Body of pancreas (tissue), 4 donors: ENCODE measurements at regions not wholly inside any gene's neighbourhood (a gene's known extent, or its start where the extent isn't known, plus 50 kb on each side); places are given as distances from the start of the nearest gene placed in this dataset.

Source experiments
- ATAC-seq: fragments of 150-250 bp; one replicate; pipeline ENCODE4 v1.9.1; 2016
- DNase-seq, 4 donors: peaks; one replicate each; pipeline ENCODE4 v3.0.0-alpha.2; 2019
- H3K27ac ChIP-seq, 4 donors: fragments of 200-600 bp; sonication (generic); 1 replicate in 3 of 4; 2 replicates in 1 of 4; pipeline versions ENCODE4 v1.5.1 to v1.6.1; 2016 to 2019; ENCODE audit warnings: mild to moderate bottlenecking in 1 of 4, mixed read lengths in 1 of 4, moderate library complexity in 1 of 4
- H3K27me3 ChIP-seq, 2 donors: fragments of 200-600 bp; sonication (generic); one replicate each; pipeline ENCODE4 v1.6.0; 2016; ENCODE audit warnings: mild to moderate bottlenecking in 1 of 2
- H3K36me3 ChIP-seq, 2 donors: fragments of 200-600 bp; sonication (generic); replicated peaks in 1 of 2; 2 replicates each; pipeline ENCODE4 v1.5.1; 2016; ENCODE audit warnings: low read depth in 2 of 2; ENCODE audit not compliant: insufficient read depth in 1 of 2
- H3K4me1 ChIP-seq: fragments of 200-600 bp; sonication (generic); one replicate; pipeline ENCODE4 v1.6.0; 2016
- H3K4me3 ChIP-seq, 2 donors: fragments of 200-600 bp; sonication (generic); 1 replicate in 1 of 2; 2 replicates in 1 of 2; pipeline ENCODE4 v1.5.1; 2016 to 2019
- H3K9me3 ChIP-seq, 3 donors: fragments of 200-600 bp; sonication (generic); 1 replicate in 2 of 3; 2 replicates in 1 of 3; pipeline ENCODE4 v1.5.1; 2016
- POLR2A ChIP-seq, 3 donors: fragments of 450-650 bp; IDR thresholded peaks; one replicate each; pipeline ENCODE4 v1.6.1; 2016; ENCODE audit warnings: antibody characterized with exemption in 3 of 3, mild to moderate bottlenecking in 2 of 3
- WGBS, 2 donors: methylation state at CpG; one replicate each; pipeline ENCODE4 v1.1.5; 2017; 5-methylcytosine and 5-hydroxymethylcytosine counted together
- intact Hi-C: fragments of 100-400 bp; cut with DNase I; formaldehyde crosslinking; loops from one replicate; pipeline ENCODE4 v1.15.1; 2023
- TF ChIP-seq, protein P1 (sequence below), 7 experiments: fragments of 450-650 bp in 4 of 7; fragments of 200-600 bp in 3 of 7; sonication (generic) in 3 of 7; IDR thresholded peaks; one replicate each; pipeline ENCODE4 v1.5.1; 2016 to 2019; ENCODE audit warnings: antibody characterized with exemption in 7 of 7

- intact Hi-C loops = no loop called here
- no peaks in the 10 kb centered on the region for H3K36me3 ChIP-seq
- ATAC-seq = peak; percentile 59
These were observed 101.5 kb upstream of the SNX2 start for GRCh38 chr5:122673343-122673742.

DNA sequence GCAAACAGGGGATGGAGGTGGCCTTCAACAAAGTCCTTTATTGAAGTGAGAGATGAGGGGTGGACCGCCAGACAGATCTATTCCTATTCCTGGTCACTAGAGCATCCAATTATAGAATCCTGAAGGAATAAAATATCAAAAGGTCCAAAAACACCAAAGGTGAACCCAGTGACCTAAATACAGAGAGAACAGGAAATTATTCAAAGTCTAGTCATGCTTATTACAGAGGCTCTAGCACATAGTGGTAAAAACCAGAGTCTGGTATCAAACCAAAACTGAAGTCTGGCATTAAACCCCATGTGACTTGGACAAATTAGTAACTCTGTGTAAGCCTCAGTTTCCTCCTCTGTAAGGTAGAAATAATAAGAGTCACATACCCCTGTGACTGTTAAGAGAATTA lies 100.5 kb upstream of the SNX2 start:
- 74 to 89% methylated on average over 1 of the region's 1 CpG for WGBS, 2 donors
- H3K36me3 ChIP-seq = no peaks in the 10 kb centered on the region
- TF ChIP-seq, protein P1, sequence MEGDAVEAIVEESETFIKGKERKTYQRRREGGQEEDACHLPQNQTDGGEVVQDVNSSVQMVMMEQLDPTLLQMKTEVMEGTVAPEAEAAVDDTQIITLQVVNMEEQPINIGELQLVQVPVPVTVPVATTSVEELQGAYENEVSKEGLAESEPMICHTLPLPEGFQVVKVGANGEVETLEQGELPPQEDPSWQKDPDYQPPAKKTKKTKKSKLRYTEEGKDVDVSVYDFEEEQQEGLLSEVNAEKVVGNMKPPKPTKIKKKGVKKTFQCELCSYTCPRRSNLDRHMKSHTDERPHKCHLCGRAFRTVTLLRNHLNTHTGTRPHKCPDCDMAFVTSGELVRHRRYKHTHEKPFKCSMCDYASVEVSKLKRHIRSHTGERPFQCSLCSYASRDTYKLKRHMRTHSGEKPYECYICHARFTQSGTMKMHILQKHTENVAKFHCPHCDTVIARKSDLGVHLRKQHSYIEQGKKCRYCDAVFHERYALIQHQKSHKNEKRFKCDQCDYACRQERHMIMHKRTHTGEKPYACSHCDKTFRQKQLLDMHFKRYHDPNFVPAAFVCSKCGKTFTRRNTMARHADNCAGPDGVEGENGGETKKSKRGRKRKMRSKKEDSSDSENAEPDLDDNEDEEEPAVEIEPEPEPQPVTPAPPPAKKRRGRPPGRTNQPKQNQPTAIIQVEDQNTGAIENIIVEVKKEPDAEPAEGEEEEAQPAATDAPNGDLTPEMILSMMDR (IDR thresholded peaks at IDR 0.05) = no peak
- TF ChIP-seq POLR2A (IDR thresholded peaks at IDR 0.05) = no peak
- intact Hi-C loops = no loop called here
- H3K27ac ChIP-seq = no peak overlapping the region
- no peak overlapping the region for H3K4me3 ChIP-seq
- H3K4me1 ChIP-seq = no peaks in the 10 kb centered on the region
- ATAC-seq (no peak), DNase-seq (no peak)
- no peaks in the 10 kb centered on the region for H3K27me3 ChIP-seq
- H3K9me3 ChIP-seq = no peaks in the 10 kb centered on the region

More at GRCh38 chr5:122673343-122673742, 101.5 kb upstream of the SNX2 start:
- WGBS, 2 donors = 39 to 59% methylated on average over 3 of the region's 3 CpGs
- no peak for TF ChIP-seq POLR2A (IDR thresholded peaks at IDR 0.05)
- H3K27ac ChIP-seq = no peak overlapping the region
- DNase-seq = peak; percentile 12 to 46 (median 21)
- no peaks in the 10 kb centered on the region for H3K27me3 ChIP-seq
- H3K4me1 ChIP-seq = no peaks in the 10 kb centered on the region
- no peaks in the 10 kb centered on the region for H3K9me3 ChIP-seq
- no peak overlapping the region for H3K4me3 ChIP-seq

DNA sequence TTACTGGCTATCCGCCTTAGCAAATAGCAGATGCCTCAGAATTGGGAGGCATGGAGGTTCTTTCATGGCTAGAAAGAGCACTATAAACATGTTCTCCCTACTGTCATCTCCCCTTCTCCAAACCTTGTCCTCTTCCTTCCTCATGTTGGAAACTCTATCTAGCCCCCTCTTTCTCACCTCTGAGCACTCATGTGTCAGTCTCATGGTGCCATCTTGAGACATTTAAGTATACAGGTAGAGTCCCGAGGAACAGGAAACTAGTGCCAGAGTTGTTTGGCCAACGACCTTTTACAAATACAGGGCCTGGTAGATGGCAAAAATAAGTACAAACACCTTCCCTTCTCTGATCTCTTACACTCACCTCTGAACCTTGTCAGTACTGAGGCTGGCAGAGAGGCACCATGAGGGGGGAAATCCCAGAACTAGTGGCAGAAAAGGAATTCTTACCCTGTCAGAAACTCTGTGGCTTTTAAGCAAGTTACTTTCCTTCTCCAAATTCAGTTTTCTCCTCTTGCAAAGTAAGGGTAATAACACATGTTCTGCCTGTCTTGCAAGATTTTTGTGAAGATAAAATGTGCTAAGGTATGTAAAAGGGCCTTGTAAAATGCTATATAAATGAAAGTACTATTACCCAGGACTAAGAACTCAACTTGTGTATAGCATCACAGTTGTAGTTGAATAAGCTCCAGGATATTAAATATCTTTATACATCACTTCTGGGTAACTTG lies 94.1 kb upstream of the SNX2 start:
- H3K4me3 ChIP-seq = no peak overlapping the region
- DNase-seq = no peak
- no peaks in the 10 kb centered on the region for H3K9me3 ChIP-seq
- no peaks in the 10 kb centered on the region for H3K27me3 ChIP-seq
- WGBS, 2 donors = 50 to 63% methylated on average over 3 of the region's 3 CpGs
- no peaks in the 10 kb centered on the region for H3K36me3 ChIP-seq
- H3K4me1 ChIP-seq = no peaks in the 10 kb centered on the region
- intact Hi-C loops = no loop called here
- TF ChIP-seq, protein P1 (IDR thresholded peaks at IDR 0.05) = no peak
- TF ChIP-seq POLR2A (IDR thresholded peaks at IDR 0.05) = no peak
- no peak overlapping the region for H3K27ac ChIP-seq
- no peak for ATAC-seq

DNA sequence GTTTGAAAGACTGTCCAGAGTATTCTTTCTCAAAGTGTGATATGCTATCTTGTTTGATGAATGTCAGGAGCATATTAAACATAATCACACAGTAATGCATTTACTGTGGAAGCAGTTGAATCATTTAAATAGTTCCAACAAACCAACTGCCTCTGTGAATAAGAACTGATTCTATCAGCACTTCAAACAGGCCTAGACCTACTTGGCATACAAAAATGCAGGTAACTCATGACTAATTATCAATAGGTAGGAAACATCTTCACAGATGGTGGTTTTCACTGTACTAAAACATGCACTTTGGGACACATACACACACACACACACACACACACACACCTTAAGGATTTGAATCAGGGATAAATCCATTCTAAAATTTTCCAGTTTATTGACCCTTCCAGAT lies 91.2 kb upstream of the SNX2 start:
- no peak for DNase-seq
- Histone ChIP-seq H3K4me3 (no peak overlapping the region), H3K36me3 (no peaks in the 10 kb centered on the region), H3K4me1 (no peaks in the 10 kb centered on the region), H3K27ac (no peak overlapping the region), H3K27me3 (no peaks in the 10 kb centered on the region), H3K9me3 (no peaks in the 10 kb centered on the region)
- TF ChIP-seq, protein P1 (IDR thresholded peaks at IDR 0.05) = no peak
- no peak for TF ChIP-seq POLR2A (IDR thresholded peaks at IDR 0.05)
- intact Hi-C loops = no loop called here
- ATAC-seq = no peak

GRCh38 chr5:122690266-122690665 lies 84.6 kb upstream of the SNX2 start:
- DNase-seq = no peak
- no peak for ATAC-seq
- no peak overlapping the region for H3K4me3 ChIP-seq
- no peak overlapping the region for H3K27ac ChIP-seq
- intact Hi-C loops = no loop called here
- no peaks in the 10 kb centered on the region for H3K27me3 ChIP-seq
- 32 to 48% methylated on average over 1 of the region's 1 CpG for WGBS, 2 donors
- no peaks in the 10 kb centered on the region for H3K4me1 ChIP-seq
- TF ChIP-seq, protein P1 (IDR thresholded peaks at IDR 0.05) = no peak
- no peak for TF ChIP-seq POLR2A (IDR thresholded peaks at IDR 0.05)
- H3K36me3 ChIP-seq = no peaks in the 10 kb centered on the region
- H3K9me3 ChIP-seq = no peaks in the 10 kb centered on the region
